NB4 (cell line): ENCODE measurements at regions not wholly inside any gene's neighbourhood (a gene's known extent, or its start where the extent isn't known, plus 50 kb on each side); places are given as distances from the start of the nearest gene placed in this dataset.

ENCODE experiments used
- CTCF ChIP-seq: IDR thresholded peaks from one replicate; pipeline ENCODE4 v1.5.1; 2012; ENCODE audit warnings: low read depth, low read length
- MAX ChIP-seq: IDR thresholded peaks from 2 replicates; pipeline ENCODE4 v1.6.1; 2011; ENCODE audit warnings: low read depth, low read length
- MYC ChIP-seq: IDR thresholded peaks from 2 replicates; pipeline ENCODE4 v1.6.1; 2011; ENCODE audit warnings: low read depth, low read length
- POLR2A ChIP-seq: IDR thresholded peaks from 2 replicates; pipeline ENCODE4 v1.6.1; 2011; ENCODE audit warnings: mild to moderate bottlenecking; ENCODE audit not compliant: insufficient read length; ENCODE audit errors: extremely low read depth

- TF ChIP-seq CTCF (no peak), POLR2A (no peak), MYC (no peak), MAX (no peak)
These were observed 90.2 kb upstream of the CSF3R start for GRCh38 chr1:36572906-36573305.
